ENCODE measurements at regions not wholly inside any gene's neighbourhood (a gene's known extent, or its start where the extent isn't known, plus 50 kb on each side); places are given as distances from the start of the nearest gene placed in this dataset.
A peak's percentile ranks its signal among the peaks of the same experiment; 100 is the strongest.

DNA sequence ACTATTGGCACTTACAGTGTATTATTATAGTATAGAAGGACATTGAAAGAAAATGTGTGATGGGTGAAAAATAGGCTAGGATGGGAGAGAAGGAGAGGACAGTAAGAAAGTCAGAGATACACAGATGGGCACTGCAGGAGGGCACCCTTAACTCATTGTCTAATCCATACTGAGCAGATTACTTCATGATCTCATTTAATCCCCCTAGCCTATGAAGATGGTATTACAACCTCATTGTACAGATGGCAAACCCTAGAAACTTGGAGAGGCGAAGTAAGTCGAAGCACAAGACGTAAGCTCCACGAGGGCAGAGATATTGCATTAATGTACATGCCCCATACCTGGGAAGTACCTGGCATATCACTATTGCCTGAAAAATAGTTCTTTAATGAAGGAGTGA, 346.9 kb upstream of the DAB1 start:
- ATAC-seq: peak; percentile 74
- no peak for TF ChIP-seq ISL1 (CRISPR knock-in tag; IDR thresholded peaks at IDR 0.05)
- TF ChIP-seq TCF4 (CRISPR knock-in tag; IDR thresholded peaks at IDR 0.05; ENCODE audit: borderline replicate concordance): no peak
- no peak for TF ChIP-seq RARB (CRISPR knock-in tag; IDR thresholded peaks at IDR 0.05)
- TF ChIP-seq PPARA (CRISPR knock-in tag; IDR thresholded peaks at IDR 0.05; ENCODE audit: borderline replicate concordance): no peak
- TF ChIP-seq ESRRG (CRISPR knock-in tag; IDR thresholded peaks at IDR 0.05): no peak
- TF ChIP-seq TSHZ2 (CRISPR knock-in tag; IDR thresholded peaks at IDR 0.05): no peak
- TF ChIP-seq, protein P1, sequence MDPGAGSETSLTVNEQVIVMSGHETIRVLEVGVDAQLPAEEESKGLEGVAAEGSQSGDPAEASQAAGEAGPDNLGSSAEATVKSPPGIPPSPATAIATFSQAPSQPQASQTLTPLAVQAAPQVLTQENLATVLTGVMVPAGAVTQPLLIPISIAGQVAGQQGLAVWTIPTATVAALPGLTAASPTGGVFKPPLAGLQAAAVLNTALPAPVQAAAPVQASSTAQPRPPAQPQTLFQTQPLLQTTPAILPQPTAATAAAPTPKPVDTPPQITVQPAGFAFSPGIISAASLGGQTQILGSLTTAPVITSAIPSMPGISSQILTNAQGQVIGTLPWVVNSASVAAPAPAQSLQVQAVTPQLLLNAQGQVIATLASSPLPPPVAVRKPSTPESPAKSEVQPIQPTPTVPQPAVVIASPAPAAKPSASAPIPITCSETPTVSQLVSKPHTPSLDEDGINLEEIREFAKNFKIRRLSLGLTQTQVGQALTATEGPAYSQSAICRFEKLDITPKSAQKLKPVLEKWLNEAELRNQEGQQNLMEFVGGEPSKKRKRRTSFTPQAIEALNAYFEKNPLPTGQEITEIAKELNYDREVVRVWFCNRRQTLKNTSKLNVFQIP (CRISPR knock-in tag; IDR thresholded peaks at IDR 0.05; ENCODE audit: borderline replicate concordance, low read depth): no peak
- no peak for TF ChIP-seq ZNF565 (CRISPR knock-in tag; conservative IDR thresholded peaks at IDR 0.05; ENCODE audit: low read depth)
- TF ChIP-seq CSDC2 (CRISPR knock-in tag; IDR thresholded peaks at IDR 0.05): no peak
- TF ChIP-seq GLIS3 (CRISPR knock-in tag; IDR thresholded peaks at IDR 0.05): no peak
- TF ChIP-seq ZNF8 (CRISPR knock-in tag; IDR thresholded peaks at IDR 0.05): no peak
- no peak for TF ChIP-seq TOX (CRISPR knock-in tag; IDR thresholded peaks at IDR 0.05; ENCODE audit: borderline replicate concordance)

DNA sequence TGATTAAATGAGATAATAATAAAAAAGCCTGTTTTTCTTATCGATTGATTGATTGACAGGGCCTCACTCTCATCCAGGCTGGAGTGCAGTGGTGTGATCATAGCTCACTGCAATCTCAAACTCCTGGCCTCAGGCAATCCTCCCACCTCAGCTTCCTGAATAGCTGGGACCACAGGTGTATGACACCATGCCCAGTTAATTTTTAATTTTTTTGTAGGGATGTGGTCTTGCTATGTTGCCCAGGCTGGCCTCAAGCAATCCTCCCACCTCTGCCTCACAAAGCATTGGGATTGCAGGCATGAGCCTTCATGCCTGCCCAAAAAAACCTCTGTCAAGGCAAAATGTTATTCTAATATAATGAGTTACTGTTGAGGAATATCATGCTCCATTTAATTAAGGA, 346.4 kb upstream of the DAB1 start:
- no peak for ATAC-seq
- no peak for TF ChIP-seq TSHZ2 (CRISPR knock-in tag; IDR thresholded peaks at IDR 0.05)
- TF ChIP-seq RARB (CRISPR knock-in tag; IDR thresholded peaks at IDR 0.05): no peak
- TF ChIP-seq CREB5 (CRISPR knock-in tag; IDR thresholded peaks at IDR 0.05; ENCODE audit: low read depth): no peak
- no peak for TF ChIP-seq BACH2 (CRISPR knock-in tag; IDR thresholded peaks at IDR 0.05; ENCODE audit: borderline replicate concordance)
- no peak for TF ChIP-seq ZNF8 (CRISPR knock-in tag; IDR thresholded peaks at IDR 0.05)
- TF ChIP-seq SNAI2 (CRISPR knock-in tag; IDR thresholded peaks at IDR 0.05): no peak
- no peak for TF ChIP-seq ZNF70 (CRISPR knock-in tag; IDR thresholded peaks at IDR 0.05)
- TF ChIP-seq ZNF565 (CRISPR knock-in tag; conservative IDR thresholded peaks at IDR 0.05; ENCODE audit: low read depth): no peak
- no peak for TF ChIP-seq ZFP3 (CRISPR knock-in tag; IDR thresholded peaks at IDR 0.05)

DNA sequence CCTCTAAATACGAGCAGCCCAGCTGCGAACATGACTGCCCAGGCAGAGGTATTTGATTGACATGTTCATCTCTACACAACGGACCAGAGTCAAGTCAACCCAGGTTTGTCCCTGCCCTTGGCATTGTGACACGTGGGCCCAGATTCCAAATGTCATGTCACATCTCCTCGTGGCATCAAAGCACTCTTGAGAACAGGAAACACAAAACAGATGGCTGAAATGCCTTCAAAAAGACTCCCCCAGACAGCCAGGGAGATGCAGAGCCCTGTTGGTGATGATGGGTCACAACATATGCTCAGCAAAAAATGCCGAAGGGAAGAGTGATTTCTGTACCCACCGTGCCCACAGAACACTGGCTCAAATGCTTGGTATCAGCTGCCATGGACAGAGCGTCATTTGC, 337.8 kb upstream of the DAB1 start:
- ATAC-seq: peak; percentile 39; the same call in 1 of the 3 replicates
- no peak for TF ChIP-seq ZFP3 (CRISPR knock-in tag; IDR thresholded peaks at IDR 0.05)
- no peak for TF ChIP-seq SNAI2 (CRISPR knock-in tag; IDR thresholded peaks at IDR 0.05)
- no peak for TF ChIP-seq TSHZ2 (CRISPR knock-in tag; IDR thresholded peaks at IDR 0.05)
- no peak for TF ChIP-seq ARNTL (CRISPR knock-in tag; IDR thresholded peaks at IDR 0.05; ENCODE audit: borderline replicate concordance, low read depth)
- no peak for TF ChIP-seq BACH2 (CRISPR knock-in tag; IDR thresholded peaks at IDR 0.05; ENCODE audit: borderline replicate concordance)
- no peak for TF ChIP-seq TCF4 (CRISPR knock-in tag; IDR thresholded peaks at IDR 0.05; ENCODE audit: borderline replicate concordance)
- no peak for TF ChIP-seq ESRRG (CRISPR knock-in tag; IDR thresholded peaks at IDR 0.05)
- no peak for TF ChIP-seq ZFP30 (CRISPR knock-in tag; IDR thresholded peaks at IDR 0.05)
- TF ChIP-seq, protein P2, sequence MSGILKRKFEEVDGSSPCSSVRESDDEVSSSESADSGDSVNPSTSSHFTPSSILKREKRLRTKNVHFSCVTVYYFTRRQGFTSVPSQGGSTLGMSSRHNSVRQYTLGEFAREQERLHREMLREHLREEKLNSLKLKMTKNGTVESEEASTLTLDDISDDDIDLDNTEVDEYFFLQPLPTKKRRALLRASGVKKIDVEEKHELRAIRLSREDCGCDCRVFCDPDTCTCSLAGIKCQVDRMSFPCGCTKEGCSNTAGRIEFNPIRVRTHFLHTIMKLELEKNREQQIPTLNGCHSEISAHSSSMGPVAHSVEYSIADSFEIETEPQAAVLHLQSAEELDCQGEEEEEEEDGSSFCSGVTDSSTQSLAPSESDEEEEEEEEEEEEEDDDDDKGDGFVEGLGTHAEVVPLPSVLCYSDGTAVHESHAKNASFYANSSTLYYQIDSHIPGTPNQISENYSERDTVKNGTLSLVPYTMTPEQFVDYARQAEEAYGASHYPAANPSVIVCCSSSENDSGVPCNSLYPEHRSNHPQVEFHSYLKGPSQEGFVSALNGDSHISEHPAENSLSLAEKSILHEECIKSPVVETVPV (CRISPR knock-in tag; IDR thresholded peaks at IDR 0.05): no peak
- TF ChIP-seq TOX (CRISPR knock-in tag; IDR thresholded peaks at IDR 0.05; ENCODE audit: borderline replicate concordance): no peak
- no peak for TF ChIP-seq CSDC2 (CRISPR knock-in tag; IDR thresholded peaks at IDR 0.05)
- no peak for TF ChIP-seq ZC3H10 (CRISPR knock-in tag; IDR thresholded peaks at IDR 0.05)
- TF ChIP-seq ZNF70 (CRISPR knock-in tag; IDR thresholded peaks at IDR 0.05): no peak
- TF ChIP-seq ZNF565 (CRISPR knock-in tag; conservative IDR thresholded peaks at IDR 0.05; ENCODE audit: low read depth): no peak
- TF ChIP-seq, protein P1 (CRISPR knock-in tag; IDR thresholded peaks at IDR 0.05; ENCODE audit: borderline replicate concordance, low read depth): no peak
- TF ChIP-seq RARB (CRISPR knock-in tag; IDR thresholded peaks at IDR 0.05): no peak
- TF ChIP-seq PPARA (CRISPR knock-in tag; IDR thresholded peaks at IDR 0.05; ENCODE audit: borderline replicate concordance): no peak
